ENCODE measurements at regions not wholly inside any gene's neighbourhood (a gene's known extent, or its start where the extent isn't known, plus 50 kb on each side); places are given as distances from the start of the nearest gene placed in this dataset.

- ChIA-PET CTCF (interaction anchor here (0.6 to 1.1 kb wide), 2 partner anchors 11 to 184 kb away, joined by 3 read pairs; no protein-coding TSS in a partner anchor), POLR2A (no interaction called here)
- Mint-ChIP-seq H3K27ac (no peak overlapping the region), H3K4me1 (no peaks in the 10 kb centered on the region), H3K36me3 (ENCODE audit: low read depth) (no peaks in the 10 kb centered on the region), H3K9me3 (no peaks in the 10 kb centered on the region), H3K27me3 (no peaks in the 10 kb centered on the region), H3K4me3 (no peak overlapping the region)
- DNase-seq, result no peak
Observed at GRCh38 chr17:31693433-31694220, 165.4 kb downstream of the COPRS start.

GRCh38 chr17:31692632-31693031 lies 166.4 kb downstream of the COPRS start:
- Mint-ChIP-seq H3K4me3 (no peak overlapping the region), H3K36me3 (ENCODE audit: low read depth) (no peaks in the 10 kb centered on the region), H3K9me3 (no peaks in the 10 kb centered on the region), H3K27me3 (no peaks in the 10 kb centered on the region), H3K4me1 (no peaks in the 10 kb centered on the region), H3K27ac (no peak overlapping the region)
- DNase-seq, result no peak
- ChIA-PET CTCF (interaction anchor here (0.6 kb wide), 1 partner anchor 185 kb away, joined by 3 read pairs; no protein-coding TSS in a partner anchor), POLR2A (no interaction called here)

GRCh38 chr17:31692027-31692426 lies 167.0 kb downstream of the COPRS start:
- CTCF ChIA-PET, result no interaction called here
- POLR2A ChIA-PET, result no interaction called here
- no peak for DNase-seq
- Mint-ChIP-seq H3K36me3 (ENCODE audit: low read depth) (no peaks in the 10 kb centered on the region), H3K4me1 (no peaks in the 10 kb centered on the region), H3K9me3 (no peaks in the 10 kb centered on the region), H3K27ac (no peak overlapping the region), H3K27me3 (no peaks in the 10 kb centered on the region), H3K4me3 (no peak overlapping the region)

- H3K27ac Mint-ChIP-seq, result no peak overlapping the region
- no peaks in the 10 kb centered on the region for H3K36me3 Mint-ChIP-seq (ENCODE audit: low read depth)
- DNase-seq, result no peak
- no peak overlapping the region for H3K4me3 Mint-ChIP-seq
- H3K9me3 Mint-ChIP-seq, result no peaks in the 10 kb centered on the region
- ChIA-PET POLR2A (no interaction called here), CTCF (no interaction called here)
- H3K4me1 Mint-ChIP-seq, result no peaks in the 10 kb centered on the region
- H3K27me3 Mint-ChIP-seq, result no peaks in the 10 kb centered on the region
Observed at GRCh38 chr17:31691251-31691905, 167.7 kb downstream of the COPRS start.

- no peaks in the 10 kb centered on the region for H3K36me3 Mint-ChIP-seq (ENCODE audit: low read depth)
- no peak overlapping the region for H3K27ac Mint-ChIP-seq
- no peaks in the 10 kb centered on the region for H3K9me3 Mint-ChIP-seq
- H3K4me1 Mint-ChIP-seq, result no peaks in the 10 kb centered on the region
- H3K4me3 Mint-ChIP-seq, result no peak overlapping the region
- H3K27me3 Mint-ChIP-seq, result no peaks in the 10 kb centered on the region
- POLR2A ChIA-PET, result no interaction called here
- CTCF ChIA-PET, result no interaction called here
- DNase-seq, result no peak
Observed at GRCh38 chr17:31690151-31690551, 168.9 kb downstream of the COPRS start.

- H3K4me3 Mint-ChIP-seq, result no peak overlapping the region
- H3K27me3 Mint-ChIP-seq, result peaks cover 1% of the 10 kb centered on the region
- POLR2A ChIA-PET, result no interaction called here
- no peaks in the 10 kb centered on the region for H3K36me3 Mint-ChIP-seq (ENCODE audit: low read depth)
- no peak for DNase-seq
- H3K4me1 Mint-ChIP-seq, result no peaks in the 10 kb centered on the region
- H3K9me3 Mint-ChIP-seq, result no peaks in the 10 kb centered on the region
- CTCF ChIA-PET, result no interaction called here
- H3K27ac Mint-ChIP-seq, result no peak overlapping the region
Observed at GRCh38 chr17:31688701-31689100, 170.3 kb downstream of the COPRS start.

- ChIA-PET POLR2A (no interaction called here), CTCF (no interaction called here)
- no peak overlapping the region for H3K27ac Mint-ChIP-seq
- no peaks in the 10 kb centered on the region for H3K4me1 Mint-ChIP-seq
- no peak for DNase-seq
- H3K4me3 Mint-ChIP-seq, result no peak overlapping the region
- no peaks in the 10 kb centered on the region for H3K36me3 Mint-ChIP-seq (ENCODE audit: low read depth)
- no peaks in the 10 kb centered on the region for H3K9me3 Mint-ChIP-seq
- peaks cover 9% of the 10 kb centered on the region for H3K27me3 Mint-ChIP-seq
Observed at GRCh38 chr17:31687505-31688126, 171.4 kb downstream of the COPRS start.

GRCh38 chr17:31686495-31686894 lies 172.5 kb downstream of the COPRS start:
- no peaks in the 10 kb centered on the region for H3K4me1 Mint-ChIP-seq
- CTCF ChIA-PET, result no interaction called here
- H3K9me3 Mint-ChIP-seq, result no peaks in the 10 kb centered on the region
- H3K27ac Mint-ChIP-seq, result no peak overlapping the region
- DNase-seq, result no peak
- H3K27me3 Mint-ChIP-seq, result peaks cover 14% of the 10 kb centered on the region
- no peaks in the 10 kb centered on the region for H3K36me3 Mint-ChIP-seq (ENCODE audit: low read depth)
- POLR2A ChIA-PET, result no interaction called here
- H3K4me3 Mint-ChIP-seq, result no peak overlapping the region

- Mint-ChIP-seq H3K4me1 (peaks cover 6% of the 10 kb centered on the region), H3K27me3 (peaks cover 19% of the 10 kb centered on the region), H3K27ac (no peak overlapping the region), H3K36me3 (ENCODE audit: low read depth) (no peaks in the 10 kb centered on the region), H3K4me3 (no peak overlapping the region), H3K9me3 (no peaks in the 10 kb centered on the region)
- ChIA-PET CTCF (no interaction called here), POLR2A (no interaction called here)
- DNase-seq, result no peak
Observed at GRCh38 chr17:31684901-31685300, 174.1 kb downstream of the COPRS start.

- H3K27ac Mint-ChIP-seq, result no peak overlapping the region
- H3K27me3 Mint-ChIP-seq, result peaks cover 27% of the 10 kb centered on the region
- peaks cover 6% of the 10 kb centered on the region for H3K4me1 Mint-ChIP-seq
- ChIA-PET CTCF (no interaction called here), POLR2A (no interaction called here)
- DNase-seq, result peak; percentile 26
- H3K4me3 Mint-ChIP-seq, result no peak overlapping the region
- H3K9me3 Mint-ChIP-seq, result no peaks in the 10 kb centered on the region
- H3K36me3 Mint-ChIP-seq (ENCODE audit: low read depth), result no peaks in the 10 kb centered on the region
Observed at GRCh38 chr17:31680126-31680525, 178.9 kb downstream of the COPRS start.

- no peak overlapping the region for H3K4me3 Mint-ChIP-seq
- H3K4me1 Mint-ChIP-seq, result peaks cover 6% of the 10 kb centered on the region
- H3K36me3 Mint-ChIP-seq (ENCODE audit: low read depth), result no peaks in the 10 kb centered on the region
- H3K27ac Mint-ChIP-seq, result no peak overlapping the region
- no peak for DNase-seq
- H3K27me3 Mint-ChIP-seq, result peaks cover 31% of the 10 kb centered on the region
- no peaks in the 10 kb centered on the region for H3K9me3 Mint-ChIP-seq
- POLR2A ChIA-PET, result no interaction called here
- CTCF ChIA-PET, result no interaction called here
Observed at GRCh38 chr17:31679667-31680066, 179.4 kb downstream of the COPRS start.

- Mint-ChIP-seq H3K27me3 (peaks cover 34% of the 10 kb centered on the region), H3K36me3 (ENCODE audit: low read depth) (no peaks in the 10 kb centered on the region), H3K4me3 (no peak overlapping the region), H3K4me1 (peaks cover 6% of the 10 kb centered on the region), H3K27ac (no peak overlapping the region), H3K9me3 (no peaks in the 10 kb centered on the region)
- DNase-seq, result no peak
- ChIA-PET CTCF (no interaction called here), POLR2A (no interaction called here)
Observed at GRCh38 chr17:31678431-31678830, 180.6 kb downstream of the COPRS start.

GRCh38 chr17:31677681-31678080 lies 181.4 kb downstream of the COPRS start:
- no peak for DNase-seq
- H3K27ac Mint-ChIP-seq, result no peak overlapping the region
- CTCF ChIA-PET, result no interaction called here
- no peaks in the 10 kb centered on the region for H3K36me3 Mint-ChIP-seq (ENCODE audit: low read depth)
- no peaks in the 10 kb centered on the region for H3K9me3 Mint-ChIP-seq
- peaks cover 33% of the 10 kb centered on the region for H3K27me3 Mint-ChIP-seq
- peaks cover 6% of the 10 kb centered on the region for H3K4me1 Mint-ChIP-seq
- H3K4me3 Mint-ChIP-seq, result no peak overlapping the region
- POLR2A ChIA-PET, result no interaction called here

GRCh38 chr17:31677036-31677435 lies 182.0 kb downstream of the COPRS start:
- H3K4me1 Mint-ChIP-seq, result peaks cover 6% of the 10 kb centered on the region
- no peak overlapping the region for H3K27ac Mint-ChIP-seq
- no peaks in the 10 kb centered on the region for H3K9me3 Mint-ChIP-seq
- ChIA-PET CTCF (no interaction called here), POLR2A (no interaction called here)
- no peak overlapping the region for H3K4me3 Mint-ChIP-seq
- DNase-seq, result no peak
- H3K36me3 Mint-ChIP-seq (ENCODE audit: low read depth), result no peaks in the 10 kb centered on the region
- H3K27me3 Mint-ChIP-seq, result peaks cover 28% of the 10 kb centered on the region
